Fibroblast of lung (primary cell): ENCODE measurements at regions not wholly inside any gene's neighbourhood (a gene's known extent, or its start where the extent isn't known, plus 50 kb on each side); places are given as distances from the start of the nearest gene placed in this dataset.

Experiments
- DNase-seq, 2 donors: peaks; one replicate each; pipeline versions ENCODE4 v3.0.0 to v3.0.0-alpha.2; 2010; ENCODE audit warnings: low read depth in 2 of 2
- H2AFZ ChIP-seq: 2 replicates; pipeline ENCODE4 v1.5.1; 2012; ENCODE audit warnings: low read length, control low read depth, inconsistent platforms
- H3K27ac ChIP-seq: 2 replicates; pipeline ENCODE4 v1.5.1; 2011; ENCODE audit warnings: low read length, control low read depth; ENCODE audit not compliant: insufficient read depth
- H3K27me3 ChIP-seq: 2 replicates; pipeline ENCODE4 v1.5.1; 2011; ENCODE audit warnings: mild to moderate bottlenecking, low read length; ENCODE audit not compliant: control insufficient read depth, insufficient read depth
- H3K36me3 ChIP-seq: 2 replicates; pipeline ENCODE4 v1.5.1; 2011; ENCODE audit warnings: low read length; ENCODE audit not compliant: control insufficient read depth, insufficient read depth
- H3K4me1 ChIP-seq: 2 replicates; pipeline ENCODE4 v1.5.1; 2011; ENCODE audit warnings: low read length; ENCODE audit not compliant: control insufficient read depth, insufficient read depth; ENCODE audit errors: extremely low read depth
- H3K4me2 ChIP-seq: 2 replicates; pipeline ENCODE4 v1.5.1; 2011; ENCODE audit warnings: low read length, control low read depth; ENCODE audit not compliant: insufficient read depth; ENCODE audit errors: extremely low read depth
- H3K4me3 ChIP-seq, 4 experiments: fragments of 200-600 bp in 1 of 4; sonication (generic) in 1 of 4; replicated peaks in 1 of 4; 2 replicates each; pipeline ENCODE4 v1.5.1; 2011 to 2016; ENCODE audit warnings: low read length in 4 of 4, low read depth in 3 of 4, mild to moderate bottlenecking in 3 of 4, control low read depth in 2 of 4, inconsistent platforms in 1 of 4, mixed read lengths in 1 of 4; ENCODE audit not compliant: insufficient read depth in 1 of 4; ENCODE audit errors: control extremely low read depth in 1 of 4
- H3K79me2 ChIP-seq: 2 replicates; pipeline ENCODE4 v1.5.1; 2012; ENCODE audit warnings: mild to moderate bottlenecking, low read length, inconsistent platforms; ENCODE audit not compliant: control insufficient read depth, insufficient read depth
- H3K9ac ChIP-seq: 2 replicates; pipeline ENCODE4 v1.5.1; 2011; ENCODE audit warnings: mild to moderate bottlenecking, low read length, control low read depth; ENCODE audit not compliant: insufficient read depth
- H3K9me3 ChIP-seq: 2 replicates; pipeline ENCODE4 v1.5.1; 2012; ENCODE audit warnings: low read depth, low read length; ENCODE audit not compliant: control insufficient read depth, insufficient read depth
- H4K20me1 ChIP-seq: 2 replicates; pipeline ENCODE4 v1.5.1; 2011; ENCODE audit warnings: low read length; ENCODE audit not compliant: control insufficient read depth, insufficient read depth; ENCODE audit errors: extremely low read depth
- CTCF ChIP-seq, 2 donors: IDR thresholded peaks in 1 of 2; conservative IDR thresholded peaks in 1 of 2; 1 replicate in 1 of 2; 2 replicates in 1 of 2; pipeline ENCODE4 v1.5.1; 2011 to 2012; ENCODE audit warnings: low read length in 2 of 2, control low read depth in 1 of 2, inconsistent platforms in 1 of 2, low read depth in 1 of 2, mild to moderate bottlenecking in 1 of 2
- EZH2 ChIP-seq: IDR thresholded peaks from 2 replicates; pipeline ENCODE4 v1.5.1; 2012; ENCODE audit warnings: low read length, control low read depth, mild to moderate bottlenecking; ENCODE audit errors: missing control alignments

- no peak overlapping the region for H3K9ac ChIP-seq
- no peaks in the 10 kb centered on the region for H3K9me3 ChIP-seq
- H3K4me3 ChIP-seq, result no peak overlapping the region
- H3K36me3 ChIP-seq, result no peaks in the 10 kb centered on the region
- H4K20me1 ChIP-seq, result no peaks in the 10 kb centered on the region
- no peaks in the 10 kb centered on the region for H3K27me3 ChIP-seq
- H3K4me1 ChIP-seq, result no peaks in the 10 kb centered on the region
- H3K4me2 ChIP-seq, result no peak overlapping the region
- H2AFZ ChIP-seq, result no peak overlapping the region
- DNase-seq, result no peak
- TF ChIP-seq CTCF (conservative IDR thresholded peaks at IDR 0.05 in 1 of 2, IDR thresholded peaks at IDR 0.05 in 1 of 2; ENCODE audit: low read depth in 1 of 2, low read length in 2 of 2) (no peak), EZH2 (no peak)
- H3K27ac ChIP-seq, result no peak overlapping the region
- no peaks in the 10 kb centered on the region for H3K79me2 ChIP-seq
Measured at GRCh38 chr7:145989469-145989868, 127.1 kb upstream of the CNTNAP2 start.

- no peaks in the 10 kb centered on the region for H3K36me3 ChIP-seq
- DNase-seq, result no peak
- H4K20me1 ChIP-seq, result no peaks in the 10 kb centered on the region
- H3K27me3 ChIP-seq, result no peaks in the 10 kb centered on the region
- no peaks in the 10 kb centered on the region for H3K79me2 ChIP-seq
- no peak overlapping the region for H2AFZ ChIP-seq
- no peak overlapping the region for H3K27ac ChIP-seq
- H3K4me3 ChIP-seq, result no peak overlapping the region
- no peak overlapping the region for H3K9ac ChIP-seq
- H3K9me3 ChIP-seq, result no peaks in the 10 kb centered on the region
- no peaks in the 10 kb centered on the region for H3K4me1 ChIP-seq
- H3K4me2 ChIP-seq, result no peak overlapping the region
- TF ChIP-seq EZH2 (no peak), CTCF (conservative IDR thresholded peaks at IDR 0.05 in 1 of 2, IDR thresholded peaks at IDR 0.05 in 1 of 2; ENCODE audit: low read depth in 1 of 2, low read length in 2 of 2) (no peak)
Measured at GRCh38 chr7:145986248-145986874, 130.2 kb upstream of the CNTNAP2 start.

GRCh38 chr7:145978769-145979168 is 137.8 kb upstream of the CNTNAP2 start:
- no peaks in the 10 kb centered on the region for H3K27me3 ChIP-seq
- no peak for DNase-seq

More at GRCh38 chr7:145978769-145979168, 137.8 kb upstream of the CNTNAP2 start:
- Histone ChIP-seq H3K4me3 (no peak overlapping the region), H3K9ac (no peak overlapping the region), H3K4me1 (no peaks in the 10 kb centered on the region), H3K36me3 (no peaks in the 10 kb centered on the region), H3K79me2 (no peaks in the 10 kb centered on the region), H3K9me3 (no peaks in the 10 kb centered on the region), H4K20me1 (no peaks in the 10 kb centered on the region), H2AFZ (no peak overlapping the region), H3K4me2 (no peak overlapping the region), H3K27ac (no peak overlapping the region)
- TF ChIP-seq CTCF (conservative IDR thresholded peaks at IDR 0.05 in 1 of 2, IDR thresholded peaks at IDR 0.05 in 1 of 2; ENCODE audit: low read depth in 1 of 2, low read length in 2 of 2) (no peak), EZH2 (no peak)
